ENCODE measurements at regions not wholly inside any gene's neighbourhood (a gene's known extent, or its start where the extent isn't known, plus 50 kb on each side); places are given as distances from the start of the nearest gene placed in this dataset.

- TF ChIP-seq GABPA (IDR thresholded peaks at IDR 0.05; ENCODE audit: low read depth) (no peak), POLR2A (IDR thresholded peaks at IDR 0.05; ENCODE audit: low read depth, low read length) (no peak), E2F8 (IDR thresholded peaks at IDR 0.05; ENCODE audit: low read depth, partially characterized antibody) (no peak), RAD21 (IDR thresholded peaks at IDR 0.05; ENCODE audit: insufficient read depth, low read depth, low read length) (no peak)
These were observed 876.4 kb downstream of the DTWD2 start for GRCh38 chr5:118111956-118112355.

Data from GM12878 (cell line).